Common myeloid progenitor, CD34-positive (primary cell): ENCODE measurements at regions not wholly inside any gene's neighbourhood (a gene's known extent, or its start where the extent isn't known, plus 50 kb on each side); places are given as distances from the start of the nearest gene placed in this dataset.

ENCODE experiments used
- CTCF ChIA-PET: fragments of 350-600 bp; sonication (Branson Sonifier 250); formaldehyde crosslinking; loops from one replicate; lab custom pipeline; 2021; ENCODE audit warnings: antibody characterized with exemption; lab: Charles Lee
- POLR2A ChIA-PET: fragments of 350-600 bp; sonication (Branson Sonifier 250); formaldehyde crosslinking; loops from one replicate; lab custom pipeline; 2021; ENCODE audit warnings: antibody characterized with exemption; lab: Charles Lee
- DNase-seq, 3 donors: peaks; one replicate each; pipeline versions ENCODE4 v3.0.0 to v3.0.0-alpha.2; 2013
- H3K27ac ChIP-seq, 2 experiments: 1 replicate in 1 of 2; 2 replicates in 1 of 2; pipeline ENCODE4 v1.7.0; 2013; ENCODE audit warnings: inconsistent platforms in 2 of 2, low read length in 2 of 2, mild to moderate bottlenecking in 2 of 2, low read depth in 1 of 2, moderate library complexity in 1 of 2; ENCODE audit not compliant: severe bottlenecking in 2 of 2, insufficient read depth in 1 of 2, poor library complexity in 1 of 2
- H3K27me3 ChIP-seq, 5 experiments: replicated peaks in 2 of 5; 1 replicate in 3 of 5; 2 replicates in 2 of 5; pipeline versions ENCODE4 v1.6.1 to v1.7.0; 2013; ENCODE audit warnings: low read length in 4 of 5, mild to moderate bottlenecking in 2 of 5, moderate library complexity in 2 of 5, inconsistent platforms in 1 of 5; ENCODE audit not compliant: insufficient read depth in 5 of 5, control insufficient read depth in 4 of 5
- H3K36me3 ChIP-seq, 4 experiments: 1 replicate in 2 of 4; 2 replicates in 2 of 4; pipeline versions ENCODE4 v1.6.1 to v1.7.0; 2013; ENCODE audit warnings: low read length in 3 of 4, control low read depth in 1 of 4, mild to moderate bottlenecking in 1 of 4; ENCODE audit not compliant: control insufficient read depth in 4 of 4, insufficient read depth in 4 of 4
- H3K4me1 ChIP-seq, 4 experiments: 1 replicate in 3 of 4; 2 replicates in 1 of 4; pipeline versions ENCODE4 v1.6.1 to v1.7.1; 2013; ENCODE audit warnings: low read length in 3 of 4, mild to moderate bottlenecking in 3 of 4, control low read depth in 1 of 4, inconsistent platforms in 1 of 4, moderate library complexity in 1 of 4; ENCODE audit not compliant: control insufficient read depth in 4 of 4, insufficient read depth in 4 of 4; ENCODE audit errors: control extremely low read depth in 1 of 4
- H3K4me3 ChIP-seq, 7 experiments: 1 replicate in 4 of 7; 2 replicates in 3 of 7; pipeline versions ENCODE4 v1.5.1 to v1.7.0; 2013; ENCODE audit warnings: mild to moderate bottlenecking in 7 of 7, low read length in 6 of 7, moderate library complexity in 6 of 7, inconsistent platforms in 2 of 7, low read depth in 2 of 7, control low read depth in 1 of 7; ENCODE audit not compliant: insufficient read depth in 4 of 7, control insufficient read depth in 1 of 7; ENCODE audit errors: extremely low read depth in 1 of 7
- H3K9me3 ChIP-seq, 5 experiments: 1 replicate in 4 of 5; 2 replicates in 1 of 5; pipeline versions ENCODE4 v1.6.1 to v1.7.1; 2013; ENCODE audit warnings: low read length in 4 of 5, mild to moderate bottlenecking in 2 of 5, inconsistent platforms in 1 of 5, low read depth in 1 of 5, moderate library complexity in 1 of 5; ENCODE audit not compliant: control insufficient read depth in 4 of 5, insufficient read depth in 2 of 5; ENCODE audit errors: control extremely low read depth in 1 of 5
- WGBS: methylation state at CpG from one replicate; pipeline ENCODE4 v1.1.5; 2013; ENCODE audit not compliant: insufficient coverage; 5-methylcytosine and 5-hydroxymethylcytosine counted together

DNA sequence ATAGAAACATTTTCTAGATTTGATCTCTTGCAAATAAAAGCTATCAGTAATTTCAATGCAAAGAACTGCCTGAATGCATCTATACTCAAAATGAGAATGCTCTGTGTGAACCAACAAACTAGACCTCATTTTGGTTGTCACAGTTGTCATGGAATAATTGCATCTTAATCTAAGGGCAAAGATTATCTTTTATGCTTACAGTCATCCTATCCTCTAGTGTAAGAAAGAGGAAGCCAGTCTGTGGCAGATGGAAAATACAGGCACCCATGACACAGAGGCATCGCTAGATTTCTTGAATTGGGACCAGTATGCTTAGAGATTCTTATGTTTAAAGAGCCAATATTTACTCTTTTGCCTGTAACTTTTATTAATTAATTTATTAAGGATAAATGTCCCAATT lies 95.0 kb downstream of the MACIR start:
- no peak overlapping the region for H3K4me3 ChIP-seq
- no peaks in the 10 kb centered on the region for H3K36me3 ChIP-seq
- H3K4me1 ChIP-seq: no peaks in the 10 kb centered on the region
- H3K27ac ChIP-seq: no peak overlapping the region
- peak in 2 of 3 donors; percentile 19 to 43 for DNase-seq
- no peaks in the 10 kb centered on the region for H3K9me3 ChIP-seq
- H3K27me3 ChIP-seq: no peaks in the 10 kb centered on the region
- CTCF ChIA-PET: no interaction called here
- POLR2A ChIA-PET: no interaction called here
- WGBS: 100% methylated on average over 1 of the region's 1 CpG

DNA sequence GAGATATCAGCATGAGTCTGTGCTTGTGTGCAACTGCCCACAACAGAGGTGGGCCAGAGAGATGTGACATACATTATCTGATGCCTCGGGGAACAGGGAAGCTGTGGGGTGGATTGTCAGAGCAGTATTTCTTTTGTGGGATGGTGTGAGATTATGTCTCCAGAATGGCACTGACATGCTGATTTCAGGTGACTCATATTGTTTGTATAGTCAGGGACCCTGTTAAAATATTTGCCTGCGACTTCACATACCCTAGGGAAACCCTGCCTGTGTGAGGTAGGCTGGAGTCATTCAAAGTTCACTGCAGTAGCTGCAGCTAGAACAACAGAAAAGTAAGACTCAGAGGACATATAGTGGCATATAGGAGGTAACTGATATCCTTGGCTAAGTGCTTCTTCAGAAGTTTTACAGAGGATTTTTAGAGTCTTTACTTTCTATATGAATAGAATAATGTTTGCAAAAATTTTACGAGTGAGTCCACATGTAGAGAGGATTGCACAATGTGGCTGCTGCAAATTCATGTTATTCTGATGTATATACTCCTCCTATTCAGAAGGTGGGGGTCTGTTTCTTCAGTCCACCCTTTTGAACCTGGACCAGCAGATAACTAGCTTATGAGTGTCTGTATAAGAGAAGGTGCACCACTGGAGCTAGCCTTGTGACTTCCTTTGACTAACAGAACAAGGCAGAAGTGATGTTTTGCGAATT lies 89.3 kb downstream of the MACIR start:
- H3K4me3 ChIP-seq: no peak overlapping the region
- ChIA-PET CTCF (no interaction called here), POLR2A (no interaction called here)
- no peaks in the 10 kb centered on the region for H3K27me3 ChIP-seq
- no peak overlapping the region for H3K27ac ChIP-seq
- no peaks in the 10 kb centered on the region for H3K36me3 ChIP-seq
- DNase-seq: peak in 1 of 3 donors; percentile 9
- peaks cover 0 to 4% (median 1%) of the 10 kb centered on the region in 5 experiments for H3K9me3 ChIP-seq
- no peaks in the 10 kb centered on the region for H3K4me1 ChIP-seq
- 87% methylated on average over 3 of the region's 4 CpGs for WGBS

DNA sequence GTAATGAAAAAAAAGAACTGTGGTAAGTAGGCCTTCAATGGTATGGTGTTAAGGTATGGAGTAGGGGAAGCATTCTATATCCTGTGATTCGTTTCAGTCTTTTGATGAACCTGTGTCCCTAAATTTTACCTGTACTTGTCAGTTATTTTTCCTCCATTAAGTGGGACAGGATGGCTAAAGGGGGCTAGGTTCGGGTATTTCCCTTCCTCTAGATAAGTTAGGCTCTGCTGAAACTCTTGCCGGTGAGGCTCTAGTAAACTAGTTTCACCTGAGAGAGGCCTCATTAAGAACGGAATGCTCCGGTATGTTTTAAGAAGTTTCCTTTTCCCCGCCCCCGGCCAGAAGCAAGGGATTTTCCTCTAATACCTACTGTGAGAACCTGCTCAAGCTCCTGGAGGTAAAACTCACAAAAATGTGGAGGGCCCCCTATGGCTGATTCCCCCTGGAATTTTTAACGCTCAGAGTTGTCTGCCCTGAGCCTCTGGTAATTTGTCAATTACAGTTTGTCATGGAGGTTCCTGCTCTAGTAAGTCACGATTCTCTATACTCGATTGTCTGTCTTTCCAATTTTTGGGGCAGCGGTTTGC lies 87.7 kb downstream of the MACIR start:
- CTCF ChIA-PET: no interaction called here
- Histone ChIP-seq H3K4me1 (peaks cover 0 to 2% (median 0%) of the 10 kb centered on the region in 4 experiments), H3K27ac (no peak overlapping the region), H3K9me3 (peaks cover 0 to 8% (median 3%) of the 10 kb centered on the region in 5 experiments), H3K4me3 (no peak overlapping the region), H3K36me3 (no peaks in the 10 kb centered on the region), H3K27me3 (no peaks in the 10 kb centered on the region)
- WGBS: 91% methylated on average over 10 of the region's 11 CpGs
- POLR2A ChIA-PET: no interaction called here
- DNase-seq: no peak

DNA sequence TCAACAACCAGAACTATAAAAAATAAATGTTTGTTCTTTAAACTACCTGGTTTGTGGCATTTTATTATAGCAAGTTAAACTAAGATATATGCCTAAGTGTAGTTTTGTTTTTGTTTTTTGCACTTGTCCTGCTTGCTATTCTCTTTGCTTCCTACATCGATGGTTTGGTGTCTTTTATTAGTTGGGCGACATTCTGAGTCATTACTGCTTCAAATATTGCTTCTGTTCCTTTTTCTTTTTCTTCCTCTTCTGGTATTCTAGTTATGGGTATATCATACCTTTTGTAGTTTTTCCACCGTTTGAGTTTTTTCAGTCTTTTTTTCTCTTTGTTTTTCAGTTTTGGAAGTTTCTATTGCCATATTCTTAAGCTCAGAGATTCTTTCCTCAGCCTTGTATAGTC lies 86.9 kb downstream of the MACIR start:
- Histone ChIP-seq H3K36me3 (no peaks in the 10 kb centered on the region), H3K27me3 (no peaks in the 10 kb centered on the region), H3K9me3 (peaks cover 0 to 8% (median 3%) of the 10 kb centered on the region in 5 experiments), H3K4me3 (no peak overlapping the region), H3K4me1 (peaks cover 0 to 8% (median 3%) of the 10 kb centered on the region in 4 experiments), H3K27ac (no peak overlapping the region)
- WGBS: 100% methylated on average over 2 of the region's 3 CpGs
- CTCF ChIA-PET: interaction anchor here (0.9 kb wide), 1 partner anchor 18 kb away, joined by 3 read pairs; no protein-coding TSS in a partner anchor
- no peak for DNase-seq
- POLR2A ChIA-PET: no interaction called here

DNA sequence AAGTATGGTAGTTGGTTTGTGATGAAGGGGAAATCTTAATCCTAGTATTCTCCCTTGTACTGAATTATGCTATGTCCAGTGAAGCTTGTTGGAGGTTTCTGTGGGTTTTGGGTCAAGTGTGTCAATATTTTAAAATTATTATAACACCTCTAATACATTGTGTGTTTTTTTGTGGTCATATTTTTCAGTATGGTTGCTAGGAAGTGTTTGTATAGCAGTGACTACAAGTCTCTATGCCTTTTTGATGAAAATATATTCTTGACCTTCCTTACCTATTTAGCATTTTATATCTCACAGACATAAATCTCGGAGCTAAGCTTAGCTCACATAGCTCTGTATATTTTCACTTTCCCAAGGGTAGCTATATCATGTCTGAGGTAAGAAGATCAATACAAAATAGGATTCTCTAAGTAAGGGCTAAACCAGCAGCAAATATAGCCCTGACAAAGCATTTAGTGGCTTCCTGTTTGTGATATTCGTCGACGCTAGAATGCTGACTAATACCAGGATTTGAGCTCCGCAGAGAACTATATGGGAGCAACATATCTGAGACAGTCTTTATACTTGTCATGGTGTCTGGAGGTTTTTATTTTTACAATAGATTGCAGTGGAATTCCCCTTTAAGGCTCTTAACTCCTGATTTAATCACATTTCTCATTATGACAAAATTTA lies 82.3 kb downstream of the MACIR start:
- POLR2A ChIA-PET: interaction anchor here (0.6 kb wide), 1 partner anchor 716 kb away, joined by 3 read pairs; no protein-coding TSS in a partner anchor
- peaks cover 0 to 4% (median 2%) of the 10 kb centered on the region in 5 experiments for H3K9me3 ChIP-seq

DNA sequence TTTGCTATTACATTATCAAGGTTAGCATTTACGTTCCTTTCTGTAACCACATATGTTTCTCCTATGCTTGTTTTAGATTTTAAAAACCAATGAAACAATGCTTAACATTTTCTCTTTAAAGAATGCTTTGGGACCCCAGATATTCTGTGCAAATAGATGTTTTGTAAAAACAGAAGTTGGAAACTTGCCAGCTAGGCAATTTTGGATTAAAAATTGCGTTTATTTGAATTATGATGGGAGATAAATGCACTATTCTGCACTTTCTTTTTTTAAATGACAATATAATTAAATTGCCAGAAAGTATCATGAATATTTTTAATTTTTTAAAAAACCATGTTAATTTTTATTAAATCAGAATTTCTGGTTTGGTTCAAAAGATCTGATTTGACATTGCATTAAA lies 81.6 kb downstream of the MACIR start:
- no peaks in the 10 kb centered on the region for H3K27me3 ChIP-seq
- ChIA-PET CTCF (no interaction called here), POLR2A (no interaction called here)
- H3K4me1 ChIP-seq: peaks cover 0 to 8% (median 3%) of the 10 kb centered on the region in 4 experiments
- no peak overlapping the region for H3K27ac ChIP-seq
- WGBS: 60% methylated on average over 1 of the region's 2 CpGs
- DNase-seq: no peak
- no peak overlapping the region for H3K4me3 ChIP-seq
- H3K36me3 ChIP-seq: no peaks in the 10 kb centered on the region
- peaks cover 0 to 3% (median 2%) of the 10 kb centered on the region in 5 experiments for H3K9me3 ChIP-seq

More for the DNA sequence above, 82.3 kb downstream of the MACIR start:
- H3K4me3 ChIP-seq: peak overlapping the region in 2 of 7 experiments; percentile 34 to 40
- DNase-seq: peak; percentile 16 to 78 (median 69)
- 0% methylated on average over 3 of the region's 5 CpGs for WGBS
- no peaks in the 10 kb centered on the region for H3K36me3 ChIP-seq
- CTCF ChIA-PET: interaction anchor here (0.9 to 1.0 kb wide), 2 partner anchors 15 to 20 kb away, joined by 3 read pairs; no protein-coding TSS in a partner anchor
- no peak overlapping the region for H3K27ac ChIP-seq
- H3K4me1 ChIP-seq: peaks cover 0 to 8% (median 3%) of the 10 kb centered on the region in 4 experiments
- no peaks in the 10 kb centered on the region for H3K27me3 ChIP-seq
